GM21381 (cell line): ENCODE measurements at regions not wholly inside any gene's neighbourhood (a gene's known extent, or its start where the extent isn't known, plus 50 kb on each side); places are given as distances from the start of the nearest gene placed in this dataset.
"Not testable (repeated sequence)": the region's sequence is repeated elsewhere in the genome, so short reads cannot be mapped to it uniquely, and the experiment has no call there.

Experiments used
- ATAC-seq: cut with Tn5 transposase; IDR thresholded peaks from one replicate; pipeline ENCODE4 v1.9.1; 2021; ENCODE audit warnings: mild to moderate bottlenecking, moderate library complexity; ENCODE audit not compliant: unreplicated experiment

GRCh38 chr15:69704229-69704628, 251.6 kb downstream of the RPLP1 start:
- ATAC-seq: no peak

- ATAC-seq: no peak
Measured at GRCh38 chr15:69704700-69705099, 252.1 kb downstream of the RPLP1 start.

- no peak for ATAC-seq
Measured at GRCh38 chr15:69706353-69707097, 253.9 kb downstream of the RPLP1 start.

GRCh38 chr15:69707241-69707640, 254.6 kb downstream of the RPLP1 start:
- ATAC-seq: not testable (repeated sequence)

GRCh38 chr15:69708436-69709122, 256.0 kb downstream of the RPLP1 start:
- not testable (repeated sequence) for ATAC-seq

GRCh38 chr15:69712991-69713390, 260.4 kb downstream of the RPLP1 start:
- no peak for ATAC-seq

- ATAC-seq: peak; percentile 94
Measured at GRCh38 chr15:69713726-69714559, 261.3 kb downstream of the RPLP1 start.

GRCh38 chr15:69715210-69715609, 262.6 kb downstream of the RPLP1 start:
- no peak for ATAC-seq

GRCh38 chr15:69718436-69718835, 265.8 kb downstream of the RPLP1 start:
- no peak for ATAC-seq

- no peak for ATAC-seq
Measured at GRCh38 chr15:69718916-69719315, 266.3 kb downstream of the RPLP1 start.

GRCh38 chr15:69719527-69720240, 267.1 kb downstream of the RPLP1 start:
- ATAC-seq: peak; percentile 64

- ATAC-seq: no peak
Measured at GRCh38 chr15:69720536-69720935, 267.9 kb downstream of the RPLP1 start.

- ATAC-seq: no peak
Measured at GRCh38 chr15:69722924-69723323, 270.3 kb downstream of the RPLP1 start.

GRCh38 chr15:69723404-69724096, 270.9 kb downstream of the RPLP1 start:
- ATAC-seq: no peak

GRCh38 chr15:69724333-69724732, 271.7 kb downstream of the RPLP1 start:
- ATAC-seq: no peak

- no peak for ATAC-seq
Measured at GRCh38 chr15:69725275-69725674, 272.7 kb downstream of the RPLP1 start.

- ATAC-seq: no peak
Measured at GRCh38 chr15:69725957-69726356, 273.3 kb downstream of the RPLP1 start.

- ATAC-seq: no peak
Measured at GRCh38 chr15:69727121-69727924, 274.7 kb downstream of the RPLP1 start.

GRCh38 chr15:69729167-69729748, 276.6 kb downstream of the RPLP1 start:
- no peak for ATAC-seq
